Karpas-422 (cell line): ENCODE measurements at regions not wholly inside any gene's neighbourhood (a gene's known extent, or its start where the extent isn't known, plus 50 kb on each side); places are given as distances from the start of the nearest gene placed in this dataset.

Experiments
- DNase-seq: peaks from one replicate; pipeline ENCODE4 v3.0.0-alpha.2; 2015
- H2AFZ ChIP-seq: fragments of 200-600 bp; sonication (generic); 2 replicates; pipeline ENCODE4 v1.6.1; 2014; ENCODE audit warnings: antibody characterized with exemption, low read length, mixed read lengths
- H3K27ac ChIP-seq: fragments of 200-600 bp; sonication (generic); 2 replicates; pipeline ENCODE4 v1.5.1; 2014; ENCODE audit warnings: mild to moderate bottlenecking, low read length, moderate library complexity
- H3K27me3 ChIP-seq: fragments of 200-600 bp; sonication (generic); 2 replicates; pipeline ENCODE4 v1.6.1; 2014; ENCODE audit warnings: low read length, mixed read lengths
- H3K36me3 ChIP-seq: fragments of 200-600 bp; sonication (generic); 2 replicates; pipeline ENCODE4 v1.6.1; 2014; ENCODE audit warnings: low read length, mixed read lengths; ENCODE audit not compliant: insufficient read depth
- H3K4me1 ChIP-seq: fragments of 200-600 bp; sonication (generic); 2 replicates; pipeline ENCODE4 v1.6.1; 2014; ENCODE audit warnings: mild to moderate bottlenecking, low read length, mixed read lengths
- H3K4me2 ChIP-seq: fragments of 200-600 bp; sonication (generic); 2 replicates; pipeline ENCODE4 v1.6.1; 2014; ENCODE audit warnings: low read length, low read depth, mild to moderate bottlenecking; ENCODE audit not compliant: poor library complexity, severe bottlenecking
- H3K4me3 ChIP-seq: fragments of 200-600 bp; sonication (generic); 2 replicates; pipeline ENCODE4 v1.5.1; 2014; ENCODE audit warnings: mild to moderate bottlenecking, antibody characterized with exemption, low read length, mixed read lengths
- H3K79me2 ChIP-seq: fragments of 200-600 bp; sonication (generic); 2 replicates; pipeline ENCODE4 v1.6.1; 2014; ENCODE audit warnings: mild to moderate bottlenecking, low read length, mixed read lengths
- H3K9ac ChIP-seq: fragments of 200-600 bp; sonication (generic); 2 replicates; pipeline ENCODE4 v1.6.0; 2014; ENCODE audit warnings: low read length
- H3K9me2 ChIP-seq: fragments of 200-600 bp; sonication (generic), shearing (Covaris generic); replicated peaks from 2 replicates; pipeline ENCODE4 v1.6.0; 2014; ENCODE audit warnings: mild to moderate bottlenecking, low read length, moderate library complexity; ENCODE audit not compliant: insufficient read depth
- H3K9me3 ChIP-seq: fragments of 300-700, 200-600 bp; sonication (generic); 2 replicates; pipeline ENCODE4 v1.6.1; 2014; ENCODE audit warnings: low read length, mixed read lengths
- H4K20me1 ChIP-seq: fragments of 200-600 bp; sonication (generic); 2 replicates; pipeline ENCODE4 v1.6.1; 2014; ENCODE audit warnings: mild to moderate bottlenecking, antibody characterized with exemption, low read length, low read depth; ENCODE audit not compliant: insufficient read depth

- Histone ChIP-seq H3K9me2 (no peaks in the 10 kb centered on the region), H3K4me3 (no peak overlapping the region), H3K4me1 (no peaks in the 10 kb centered on the region), H3K27ac (no peak overlapping the region), H3K36me3 (no peaks in the 10 kb centered on the region), H3K9ac (no peak overlapping the region), H3K4me2 (no peak overlapping the region), H3K79me2 (no peaks in the 10 kb centered on the region), H2AFZ (no peak overlapping the region), H3K27me3 (no peaks in the 10 kb centered on the region), H3K9me3 (no peaks in the 10 kb centered on the region), H4K20me1 (no peaks in the 10 kb centered on the region)
- DNase-seq: no peak
These were observed 551.7 kb downstream of the SLC4A3 start for GRCh38 chr2:220178991-220179695.

DNA sequence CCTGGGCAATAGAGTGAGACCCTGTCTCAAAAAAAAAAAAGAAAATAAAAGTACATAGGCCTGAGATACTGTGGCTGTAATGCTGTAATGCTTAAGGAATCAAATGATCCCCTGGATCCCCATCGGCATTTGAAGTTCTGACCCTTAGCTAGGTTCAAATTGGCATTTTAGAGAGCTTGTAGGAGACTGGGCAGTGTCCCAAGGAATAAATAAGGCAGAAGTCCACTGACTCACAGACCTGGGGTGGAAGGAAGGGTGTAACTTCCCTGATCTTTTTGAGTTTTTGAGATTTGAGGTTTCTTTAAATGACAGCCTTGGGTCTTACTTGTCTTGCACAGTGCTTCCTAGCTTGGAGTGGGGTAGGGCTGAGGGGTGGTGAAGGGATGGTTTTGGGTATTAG is 553.7 kb downstream of the SLC4A3 start:
- Histone ChIP-seq H3K36me3 (no peaks in the 10 kb centered on the region), H3K4me3 (no peak overlapping the region)

DNA sequence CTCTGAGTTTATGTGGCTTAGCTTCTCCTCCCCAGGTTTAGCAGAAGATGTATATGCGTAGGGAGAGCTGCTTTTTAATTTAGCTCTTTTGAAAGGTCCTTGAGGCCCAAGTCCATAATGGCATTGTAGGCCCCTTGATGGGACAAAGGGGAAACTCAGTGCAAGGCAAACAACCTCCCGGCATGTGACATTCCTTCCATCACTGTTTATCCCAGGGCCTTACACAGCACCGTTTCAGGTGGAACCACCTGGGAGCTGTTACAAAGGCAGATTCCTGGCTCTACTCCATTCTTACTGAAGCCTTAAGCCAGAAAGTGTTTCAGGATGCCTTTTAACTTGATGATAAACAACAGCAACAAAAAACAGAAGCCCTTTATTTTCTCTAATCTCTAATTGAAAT is 555.4 kb downstream of the SLC4A3 start:
- Histone ChIP-seq H3K4me2 (no peak overlapping the region), H3K27ac (no peak overlapping the region), H3K79me2 (no peaks in the 10 kb centered on the region), H3K27me3 (no peaks in the 10 kb centered on the region), H4K20me1 (no peaks in the 10 kb centered on the region), H3K4me1 (no peaks in the 10 kb centered on the region), H3K9ac (no peak overlapping the region), H3K9me3 (no peaks in the 10 kb centered on the region), H3K4me3 (no peak overlapping the region), H2AFZ (no peak overlapping the region), H3K9me2 (no peaks in the 10 kb centered on the region), H3K36me3 (no peaks in the 10 kb centered on the region)
- DNase-seq: no peak

More for the DNA sequence above, 553.7 kb downstream of the SLC4A3 start:
- Histone ChIP-seq H3K9me3 (no peaks in the 10 kb centered on the region), H3K4me1 (no peaks in the 10 kb centered on the region), H4K20me1 (no peaks in the 10 kb centered on the region), H3K27me3 (no peaks in the 10 kb centered on the region), H3K79me2 (no peaks in the 10 kb centered on the region), H3K9ac (no peak overlapping the region), H3K27ac (no peak overlapping the region), H3K9me2 (no peaks in the 10 kb centered on the region), H3K4me2 (no peak overlapping the region), H2AFZ (no peak overlapping the region)
- no peak for DNase-seq

GRCh38 chr2:220185766-220186305 is 558.4 kb downstream of the SLC4A3 start:
- H3K27ac ChIP-seq: no peak overlapping the region
- H3K4me2 ChIP-seq: no peak overlapping the region
- H2AFZ ChIP-seq: no peak overlapping the region
- no peaks in the 10 kb centered on the region for H4K20me1 ChIP-seq
- no peak for DNase-seq
- H3K9me3 ChIP-seq: no peaks in the 10 kb centered on the region
- 0 out of 2 replicates have a peak, but pooled peaks cover 2% of the 10 kb centered on the region for H3K36me3 ChIP-seq
- no peak overlapping the region for H3K9ac ChIP-seq
- no peaks in the 10 kb centered on the region for H3K79me2 ChIP-seq
- H3K4me3 ChIP-seq: no peak overlapping the region
- H3K4me1 ChIP-seq: no peaks in the 10 kb centered on the region
- H3K27me3 ChIP-seq: no peaks in the 10 kb centered on the region
- H3K9me2 ChIP-seq: no peaks in the 10 kb centered on the region

GRCh38 chr2:220188031-220188430 is 560.6 kb downstream of the SLC4A3 start:
- Histone ChIP-seq H3K27me3 (no peaks in the 10 kb centered on the region), H3K4me3 (no peak overlapping the region), H3K79me2 (no peaks in the 10 kb centered on the region), H3K9me3 (no peaks in the 10 kb centered on the region), H4K20me1 (no peaks in the 10 kb centered on the region), H3K9ac (no peak overlapping the region), H3K9me2 (no peaks in the 10 kb centered on the region), H2AFZ (no peak overlapping the region), H3K36me3 (0 out of 2 replicates have a peak, but pooled peaks cover 2% of the 10 kb centered on the region), H3K4me1 (no peaks in the 10 kb centered on the region), H3K27ac (no peak overlapping the region), H3K4me2 (no peak overlapping the region)
- DNase-seq: no peak

DNA sequence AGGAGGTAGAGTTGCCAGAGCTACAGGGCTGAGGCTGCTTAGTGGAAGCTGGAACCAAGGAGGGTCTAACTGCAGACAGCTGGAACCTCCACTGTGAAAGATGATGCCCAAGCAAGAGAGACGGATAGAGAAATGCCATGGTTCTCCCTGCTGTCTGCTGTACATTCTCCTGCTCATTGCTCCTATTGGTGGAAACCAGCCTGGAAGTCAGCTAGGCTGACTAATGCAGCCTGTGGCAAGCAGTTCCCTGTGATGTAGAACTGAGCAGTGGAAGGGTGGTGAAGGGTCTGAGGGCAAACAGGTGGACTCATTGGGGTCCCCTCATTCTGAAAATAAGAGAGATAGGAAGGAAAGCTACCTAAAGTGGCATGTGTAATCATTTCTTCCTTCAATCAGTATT is 563.6 kb downstream of the SLC4A3 start:
- no peaks in the 10 kb centered on the region for H3K27me3 ChIP-seq
- no peak overlapping the region for H3K9ac ChIP-seq
- H4K20me1 ChIP-seq: no peaks in the 10 kb centered on the region
- H3K4me1 ChIP-seq: no peaks in the 10 kb centered on the region
- H3K4me3 ChIP-seq: no peak overlapping the region
- no peak overlapping the region for H3K4me2 ChIP-seq
- no peaks in the 10 kb centered on the region for H3K79me2 ChIP-seq
- H3K9me3 ChIP-seq: no peaks in the 10 kb centered on the region
- H3K27ac ChIP-seq: no peak overlapping the region
- DNase-seq: no peak
- H3K9me2 ChIP-seq: no peaks in the 10 kb centered on the region
- H3K36me3 ChIP-seq: 0 out of 2 replicates have a peak, but pooled peaks cover 2% of the 10 kb centered on the region
- H2AFZ ChIP-seq: no peak overlapping the region

GRCh38 chr2:220191737-220192136 is 564.3 kb downstream of the SLC4A3 start:
- H3K9me2 ChIP-seq: no peaks in the 10 kb centered on the region
- no peaks in the 10 kb centered on the region for H3K79me2 ChIP-seq
- no peaks in the 10 kb centered on the region for H3K27me3 ChIP-seq
- no peak overlapping the region for H3K27ac ChIP-seq
- H3K9me3 ChIP-seq: no peaks in the 10 kb centered on the region
- no peak overlapping the region for H3K4me2 ChIP-seq
- no peaks in the 10 kb centered on the region for H4K20me1 ChIP-seq
- H2AFZ ChIP-seq: no peak overlapping the region
- no peaks in the 10 kb centered on the region for H3K4me1 ChIP-seq
- H3K36me3 ChIP-seq: peaks cover 2% of the 10 kb centered on the region; the same call in 1 of the 2 replicates
- H3K9ac ChIP-seq: no peak overlapping the region
- no peak for DNase-seq
- H3K4me3 ChIP-seq: no peak overlapping the region

GRCh38 chr2:220192994-220193753 is 565.7 kb downstream of the SLC4A3 start:
- Histone ChIP-seq H3K4me1 (no peaks in the 10 kb centered on the region), H3K9me2 (no peaks in the 10 kb centered on the region), H3K9ac (no peak overlapping the region), H3K9me3 (no peaks in the 10 kb centered on the region), H3K79me2 (no peaks in the 10 kb centered on the region), H3K36me3 (peaks cover 2% of the 10 kb centered on the region; the same call in 1 of the 2 replicates), H4K20me1 (no peaks in the 10 kb centered on the region), H3K4me3 (no peak overlapping the region), H3K27me3 (no peaks in the 10 kb centered on the region), H3K27ac (no peak overlapping the region), H3K4me2 (no peak overlapping the region), H2AFZ (no peak overlapping the region)
- no peak for DNase-seq
